K562 (cell line): ENCODE measurements at regions not wholly inside any gene's neighbourhood (a gene's known extent, or its start where the extent isn't known, plus 50 kb on each side); places are given as distances from the start of the nearest gene placed in this dataset.

Experiments used
- CCAR2 ChIP-seq: fragments of 200-400 bp; formaldehyde crosslinking; IDR thresholded peaks from 2 replicates; pipeline ENCODE4 v1.6.1; 2017; ENCODE audit warnings: mild to moderate bottlenecking, low read depth, low read length
- CEBPG ChIP-seq, 3 experiments: fragments of 200-800 bp in 1 of 3; sonication (Bioruptor generic) in 1 of 3; sonication (generic) in 1 of 3; formaldehyde crosslinking in 1 of 3; IDR thresholded peaks in 2 of 3; conservative IDR thresholded peaks in 1 of 3; 2 replicates each; pipeline versions ENCODE4 v1.6.1 to v1.8.0; 2016 to 2022; ENCODE audit warnings: missing compliant biosample characterization in 2 of 3, missing genetic modification characterization in 2 of 3, mild to moderate bottlenecking in 1 of 3, missing genetic modification reagents in 1 of 3
- ELF1 ChIP-seq: fragments of 200-800 bp; sonication (Bioruptor generic); IDR thresholded peaks from 2 replicates; pipeline ENCODE4 v1.6.1; 2016; ENCODE audit warnings: missing genetic modification characterization, missing compliant biosample characterization
- GABPA ChIP-seq: fragments of 200-800 bp; sonication (Bioruptor generic); conservative IDR thresholded peaks from 2 replicates; pipeline ENCODE4 v1.6.1; 2016; ENCODE audit warnings: low read depth, missing genetic modification characterization, missing compliant biosample characterization
- IRF2 ChIP-seq: sonication (generic); formaldehyde crosslinking; IDR thresholded peaks from 2 replicates; pipeline ENCODE4 v1.8.1; 2022; ENCODE audit warnings: mild to moderate bottlenecking, missing genetic modification reagents
- MAFK ChIP-seq: IDR thresholded peaks from 2 replicates; pipeline ENCODE4 v1.6.1; 2011; ENCODE audit warnings: low read length, improper control_type of control experiment
- MIER1 ChIP-seq: fragments of 450-650 bp; IDR thresholded peaks from 2 replicates; pipeline ENCODE4 v1.6.1; 2016; ENCODE audit warnings: antibody characterized with exemption, mild to moderate bottlenecking, low read depth
- ZNF140 ChIP-seq: fragments of 250-450 bp; sonication (Bioruptor Pico); IDR thresholded peaks from 2 replicates; pipeline ENCODE4 v1.8.0; 2021; ENCODE audit warnings: moderate library complexity, mild to moderate bottlenecking, inconsistent platforms
- ZNF232 ChIP-seq: sonication (generic); formaldehyde crosslinking; IDR thresholded peaks from 2 replicates; pipeline ENCODE4 v1.8.0; 2022; ENCODE audit warnings: mild to moderate bottlenecking, missing genetic modification reagents
- ZNF263 ChIP-seq: sonication (generic); formaldehyde crosslinking; IDR thresholded peaks from 2 replicates; pipeline ENCODE4 v1.8.0; 2022; ENCODE audit warnings: mild to moderate bottlenecking, missing genetic modification reagents, borderline replicate concordance
- TF ChIP-seq, protein P1 (sequence below), 3 experiments: IDR thresholded peaks in 2 of 3; conservative IDR thresholded peaks in 1 of 3; 2 replicates each; pipeline ENCODE4 v1.5.1; 2011 to 2012; ENCODE audit warnings: low read length in 3 of 3, mild to moderate bottlenecking in 3 of 3, control low read depth in 2 of 3, improper control_type of control experiment in 1 of 3, inconsistent platforms in 1 of 3, low read depth in 1 of 3, mixed read lengths in 1 of 3, moderate library complexity in 1 of 3; ENCODE audit not compliant: insufficient read depth in 2 of 3
- TF ChIP-seq, protein P2 (sequence below): fragments of 200-400 bp; formaldehyde crosslinking; IDR thresholded peaks from 2 replicates; pipeline ENCODE4 v1.6.1; 2017; ENCODE audit warnings: mild to moderate bottlenecking, low read depth, low read length, moderate library complexity

DNA sequence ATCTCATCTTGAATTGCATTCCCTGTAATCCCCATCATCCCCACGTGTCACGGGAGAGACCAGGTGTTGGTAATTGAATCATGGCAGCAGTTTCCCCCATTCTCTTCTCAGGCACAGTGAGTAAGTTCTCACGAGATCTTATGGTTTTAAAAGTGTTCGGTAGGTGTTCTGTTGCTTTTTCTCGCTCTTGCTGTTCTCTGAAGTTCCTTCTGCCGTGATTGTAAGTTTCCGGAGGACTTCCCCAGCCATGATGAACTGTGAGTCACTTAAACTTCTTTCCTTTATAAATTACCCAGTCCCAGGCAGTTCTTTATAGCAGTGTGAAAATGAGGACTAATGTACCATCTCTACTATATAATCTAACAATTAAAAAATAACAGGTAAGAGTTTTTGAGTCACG is 409.9 kb upstream of the NRXN1 start:
- TF ChIP-seq, protein P1, sequence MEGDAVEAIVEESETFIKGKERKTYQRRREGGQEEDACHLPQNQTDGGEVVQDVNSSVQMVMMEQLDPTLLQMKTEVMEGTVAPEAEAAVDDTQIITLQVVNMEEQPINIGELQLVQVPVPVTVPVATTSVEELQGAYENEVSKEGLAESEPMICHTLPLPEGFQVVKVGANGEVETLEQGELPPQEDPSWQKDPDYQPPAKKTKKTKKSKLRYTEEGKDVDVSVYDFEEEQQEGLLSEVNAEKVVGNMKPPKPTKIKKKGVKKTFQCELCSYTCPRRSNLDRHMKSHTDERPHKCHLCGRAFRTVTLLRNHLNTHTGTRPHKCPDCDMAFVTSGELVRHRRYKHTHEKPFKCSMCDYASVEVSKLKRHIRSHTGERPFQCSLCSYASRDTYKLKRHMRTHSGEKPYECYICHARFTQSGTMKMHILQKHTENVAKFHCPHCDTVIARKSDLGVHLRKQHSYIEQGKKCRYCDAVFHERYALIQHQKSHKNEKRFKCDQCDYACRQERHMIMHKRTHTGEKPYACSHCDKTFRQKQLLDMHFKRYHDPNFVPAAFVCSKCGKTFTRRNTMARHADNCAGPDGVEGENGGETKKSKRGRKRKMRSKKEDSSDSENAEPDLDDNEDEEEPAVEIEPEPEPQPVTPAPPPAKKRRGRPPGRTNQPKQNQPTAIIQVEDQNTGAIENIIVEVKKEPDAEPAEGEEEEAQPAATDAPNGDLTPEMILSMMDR (IDR thresholded peaks at IDR 0.05 in 2 of 3, conservative IDR thresholded peaks at IDR 0.05 in 1 of 3; ENCODE audit: insufficient read depth in 2 of 3, low read depth in 1 of 3, low read length in 3 of 3) = no peak
- TF ChIP-seq, protein P2, sequence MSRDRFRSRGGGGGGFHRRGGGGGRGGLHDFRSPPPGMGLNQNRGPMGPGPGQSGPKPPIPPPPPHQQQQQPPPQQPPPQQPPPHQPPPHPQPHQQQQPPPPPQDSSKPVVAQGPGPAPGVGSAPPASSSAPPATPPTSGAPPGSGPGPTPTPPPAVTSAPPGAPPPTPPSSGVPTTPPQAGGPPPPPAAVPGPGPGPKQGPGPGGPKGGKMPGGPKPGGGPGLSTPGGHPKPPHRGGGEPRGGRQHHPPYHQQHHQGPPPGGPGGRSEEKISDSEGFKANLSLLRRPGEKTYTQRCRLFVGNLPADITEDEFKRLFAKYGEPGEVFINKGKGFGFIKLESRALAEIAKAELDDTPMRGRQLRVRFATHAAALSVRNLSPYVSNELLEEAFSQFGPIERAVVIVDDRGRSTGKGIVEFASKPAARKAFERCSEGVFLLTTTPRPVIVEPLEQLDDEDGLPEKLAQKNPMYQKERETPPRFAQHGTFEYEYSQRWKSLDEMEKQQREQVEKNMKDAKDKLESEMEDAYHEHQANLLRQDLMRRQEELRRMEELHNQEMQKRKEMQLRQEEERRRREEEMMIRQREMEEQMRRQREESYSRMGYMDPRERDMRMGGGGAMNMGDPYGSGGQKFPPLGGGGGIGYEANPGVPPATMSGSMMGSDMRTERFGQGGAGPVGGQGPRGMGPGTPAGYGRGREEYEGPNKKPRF = no peak
- TF ChIP-seq CEBPG (CRISPR knock-in tag; IDR thresholded peaks at IDR 0.05) (no peak), CEBPG (tag; conservative IDR thresholded peaks at IDR 0.05 in 1 of 2, IDR thresholded peaks at IDR 0.05 in 1 of 2) (no peak), ZNF232 (no peak), ELF1 (no peak), GABPA (tag) (no peak), IRF2 (CRISPR knock-in tag) (no peak), MAFK (no peak), CCAR2 (no peak), ZNF140 (CRISPR knock-in tag) (no peak), ZNF263 (CRISPR knock-in tag) (no peak), MIER1 (no peak)
